Activated CD4-positive, alpha-beta T cell treated with anti-CD3 and anti-CD28 coated beads for 4 hours (primary cell): ENCODE measurements at regions not wholly inside any gene's neighbourhood (a gene's known extent, or its start where the extent isn't known, plus 50 kb on each side); places are given as distances from the start of the nearest gene placed in this dataset.
"Not testable (repeated sequence)": the region's sequence is repeated elsewhere in the genome, so short reads cannot be mapped to it uniquely, and the experiment has no call there.

Experiments used
- DNase-seq, 2 donors: peaks; one replicate each; pipeline ENCODE4 v3.0.0-alpha.2; 2020

DNA sequence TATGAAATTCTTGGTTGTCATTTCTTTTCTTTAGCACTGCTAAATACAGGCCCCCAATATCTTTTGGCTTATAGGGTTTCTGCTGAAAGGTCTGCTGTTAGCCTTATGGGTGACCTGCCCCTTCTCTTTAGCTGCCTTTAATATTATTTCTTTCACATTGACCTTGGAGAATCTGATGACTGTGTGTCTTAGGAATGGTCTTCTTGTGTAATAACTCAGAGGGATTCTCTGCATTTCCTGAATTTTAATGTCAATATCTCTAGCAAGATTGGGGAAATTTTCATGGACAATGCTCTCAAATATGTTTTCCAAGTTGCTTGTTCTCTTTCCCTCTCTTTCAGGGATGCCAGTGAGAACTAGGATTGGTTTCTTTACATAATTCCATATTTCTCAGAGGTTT lies 292.4 kb downstream of the SLC7A11 start:
- DNase-seq = no peak

DNA sequence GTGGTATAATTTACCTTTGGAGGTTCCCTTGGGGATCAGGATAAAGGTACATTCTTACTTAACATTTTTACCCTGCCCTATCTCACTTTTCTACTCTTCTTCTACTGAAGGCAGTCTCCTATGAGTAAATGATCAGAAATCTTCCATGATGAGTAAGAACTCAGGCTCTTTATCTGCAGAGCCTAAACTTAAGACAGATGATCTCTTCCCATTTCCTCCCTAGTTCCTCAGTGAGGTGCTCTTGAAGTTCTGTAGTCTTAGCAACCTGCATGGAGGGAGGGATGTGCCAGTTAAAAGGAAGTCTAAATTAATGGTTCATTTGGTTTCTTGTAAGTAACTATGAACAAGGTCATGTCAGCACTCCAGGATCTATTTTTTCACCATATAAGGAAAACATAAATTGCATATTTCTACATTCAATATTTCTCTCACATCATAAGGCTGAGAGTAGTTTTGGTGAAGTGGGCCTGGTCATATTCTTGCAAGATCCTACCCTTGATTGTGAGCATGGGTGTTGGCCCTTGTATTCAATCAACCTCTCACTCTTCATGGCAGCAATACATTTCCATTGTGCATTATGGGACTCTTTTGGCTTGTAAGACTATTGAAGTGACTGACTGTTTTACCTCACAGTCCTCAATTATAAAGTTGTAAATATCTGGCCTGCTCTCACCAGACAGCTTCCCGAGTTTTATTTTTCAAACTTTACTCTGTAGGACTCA lies 295.5 kb downstream of the SLC7A11 start:
- no peak for DNase-seq

DNA sequence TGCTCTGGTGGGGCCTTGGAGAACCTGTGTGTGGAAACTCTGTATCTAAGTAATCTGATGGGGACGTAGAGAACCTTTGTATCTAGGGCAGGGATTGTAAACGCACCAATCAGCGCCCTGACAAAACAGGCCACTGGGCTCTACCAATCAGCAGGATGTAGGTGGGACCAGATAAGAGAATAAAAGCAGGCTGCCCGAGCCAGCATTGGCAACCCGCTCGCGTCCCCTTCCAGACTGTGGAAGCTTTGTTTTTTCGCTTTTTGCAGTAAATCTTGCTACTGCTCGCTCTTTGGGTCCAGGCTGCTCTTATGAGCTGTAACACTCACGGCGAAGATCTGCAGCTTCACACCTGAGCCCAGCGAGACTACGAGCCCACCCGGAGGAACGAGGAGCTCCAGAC lies 299.3 kb downstream of the SLC7A11 start:
- not testable (repeated sequence) for DNase-seq

- DNase-seq = not testable (repeated sequence)
Observed at GRCh38 chr4:137942015-137942515, 300.1 kb downstream of the SLC7A11 start.

DNA sequence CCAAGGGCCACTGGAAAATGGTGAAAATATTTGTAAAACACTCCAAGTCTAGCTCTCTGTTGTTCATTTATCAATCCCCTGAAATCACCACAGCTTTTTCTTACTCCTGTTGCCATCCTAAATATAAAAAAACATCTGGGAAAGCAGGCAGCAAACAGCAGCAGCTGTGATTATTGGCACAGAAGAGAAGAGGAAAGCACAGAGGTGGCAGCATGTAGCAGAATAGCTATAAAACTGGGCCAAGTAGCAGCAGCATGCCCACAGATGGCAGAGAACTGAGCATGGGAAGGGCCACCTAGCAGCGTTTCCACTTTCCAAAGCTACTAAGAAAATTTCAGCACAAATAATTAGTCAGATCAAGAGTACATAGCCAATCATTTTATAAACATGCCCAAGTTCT lies 307.2 kb downstream of the SLC7A11 start:
- DNase-seq = no peak

DNA sequence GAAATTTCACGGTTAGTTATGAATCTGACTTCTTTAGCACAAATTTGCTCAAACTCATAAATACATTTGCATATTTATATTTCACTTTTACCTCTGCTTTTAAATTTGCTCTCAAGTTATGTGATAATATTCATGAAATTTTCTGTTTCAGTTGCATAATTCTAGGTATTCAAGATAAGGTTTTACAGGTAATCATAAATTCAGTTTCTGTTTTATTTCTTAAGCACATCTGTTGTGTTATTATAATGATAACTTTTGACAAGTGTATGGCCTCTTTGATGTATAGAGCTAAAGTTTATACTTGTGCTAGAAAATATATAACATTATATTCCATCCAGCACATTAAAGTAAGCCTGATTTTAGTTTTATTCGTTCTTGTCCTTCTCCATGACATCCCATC lies 308.1 kb downstream of the SLC7A11 start:
- no peak for DNase-seq

DNA sequence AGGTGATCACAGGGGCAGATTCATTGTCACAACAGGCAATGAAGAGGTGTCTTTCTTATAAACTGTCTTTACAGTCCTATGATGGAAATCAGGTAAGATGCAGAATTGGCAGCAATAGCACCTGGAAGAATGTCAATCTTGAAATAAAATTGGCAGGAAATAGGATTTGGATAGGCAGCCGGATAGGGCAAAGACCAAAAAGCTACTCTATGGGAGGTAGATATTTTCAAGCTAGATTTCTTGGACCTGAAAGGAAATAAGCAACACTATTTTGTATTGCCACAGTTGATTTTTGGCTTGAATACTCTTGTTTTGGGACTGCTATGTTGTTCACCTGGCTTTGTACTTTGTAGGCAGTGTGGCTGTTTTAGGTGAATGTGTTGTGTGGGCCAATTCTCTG lies 314.2 kb downstream of the SLC7A11 start:
- no peak for DNase-seq

- no peak for DNase-seq
Observed at GRCh38 chr4:137923494-137923893, 318.7 kb downstream of the SLC7A11 start.

DNA sequence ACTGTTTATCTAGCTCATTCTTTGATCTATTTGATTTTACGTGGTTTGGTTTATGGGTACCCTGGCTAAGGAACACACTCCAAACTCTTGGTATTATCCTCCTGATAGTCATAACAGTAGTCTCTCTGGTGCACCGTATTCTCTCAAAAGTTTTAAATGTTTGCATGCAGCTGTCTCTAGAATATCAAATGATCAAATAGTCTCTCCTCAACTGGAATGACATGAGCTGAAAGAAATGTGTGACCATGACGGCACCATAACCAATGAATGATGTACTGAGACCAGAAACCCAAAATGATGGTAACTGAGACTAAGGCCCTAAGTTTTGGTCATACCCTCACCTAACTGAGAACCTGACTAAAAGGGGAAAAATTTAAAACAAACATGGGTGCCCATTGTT lies 319.4 kb downstream of the SLC7A11 start:
- DNase-seq = no peak

DNA sequence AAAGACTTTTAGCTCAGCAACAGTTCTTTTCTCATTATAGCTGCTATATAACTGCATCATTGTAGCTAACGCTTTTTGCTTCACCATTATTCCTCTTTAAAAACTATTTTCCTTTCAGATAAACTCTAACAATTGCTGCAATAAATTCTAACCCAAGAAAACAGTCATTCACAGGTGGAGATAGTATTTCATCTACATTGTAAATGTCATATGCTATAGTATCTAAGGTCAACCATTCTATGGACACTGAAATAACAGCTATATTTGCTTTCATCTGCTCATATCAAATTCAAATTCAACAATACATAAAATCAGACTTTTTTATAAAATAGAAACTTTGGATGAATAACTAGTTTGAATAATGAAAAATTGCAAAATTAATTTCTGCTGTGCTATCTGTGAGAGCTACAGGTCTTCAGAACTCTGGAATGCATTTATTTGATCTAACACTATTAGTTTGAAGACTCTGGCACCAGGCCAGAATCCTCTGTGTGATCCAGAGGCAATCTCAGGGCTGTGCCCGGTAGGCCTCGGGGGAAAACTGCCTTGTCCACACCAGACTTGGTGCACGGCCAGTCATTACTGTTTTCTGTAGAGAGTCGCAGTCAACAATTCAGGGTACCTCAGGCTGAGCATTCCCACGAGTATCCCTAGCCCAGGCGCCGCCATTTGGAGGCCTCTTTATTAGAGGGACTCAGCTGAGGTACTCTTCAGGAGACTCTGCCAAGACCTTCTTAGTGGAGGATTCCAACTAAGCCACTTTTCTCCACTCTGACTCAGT lies 332.4 kb downstream of the SLC7A11 start:
- DNase-seq = no peak

- no peak for DNase-seq
Observed at GRCh38 chr4:137905930-137906329, 336.2 kb downstream of the SLC7A11 start.

GRCh38 chr4:137901114-137901513 lies 341.0 kb downstream of the SLC7A11 start:
- no peak for DNase-seq

DNA sequence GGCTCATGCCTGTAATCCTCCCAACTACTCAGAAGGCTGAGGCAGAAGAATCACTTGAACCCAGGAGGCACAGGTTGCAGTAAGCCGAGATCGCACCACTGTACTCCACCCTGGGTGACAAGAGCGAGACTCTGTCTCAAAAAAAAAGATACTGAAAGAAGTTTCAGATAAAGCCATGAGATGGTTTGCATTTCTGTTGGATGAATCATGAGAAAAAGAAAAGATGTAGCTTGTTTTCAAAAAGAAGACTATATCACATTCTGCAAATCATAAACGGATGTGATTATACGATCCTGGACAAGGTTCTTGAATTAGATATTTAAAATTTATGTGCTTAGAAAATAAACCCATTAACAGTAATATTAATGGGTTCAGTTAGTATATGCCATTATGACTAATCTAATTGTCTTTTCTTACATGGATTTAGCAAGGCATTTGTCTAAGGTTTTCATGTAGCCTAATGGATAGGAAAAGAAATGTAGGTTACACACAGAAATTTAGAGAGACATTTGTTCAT lies 345.9 kb downstream of the SLC7A11 start:
- no peak for DNase-seq

DNA sequence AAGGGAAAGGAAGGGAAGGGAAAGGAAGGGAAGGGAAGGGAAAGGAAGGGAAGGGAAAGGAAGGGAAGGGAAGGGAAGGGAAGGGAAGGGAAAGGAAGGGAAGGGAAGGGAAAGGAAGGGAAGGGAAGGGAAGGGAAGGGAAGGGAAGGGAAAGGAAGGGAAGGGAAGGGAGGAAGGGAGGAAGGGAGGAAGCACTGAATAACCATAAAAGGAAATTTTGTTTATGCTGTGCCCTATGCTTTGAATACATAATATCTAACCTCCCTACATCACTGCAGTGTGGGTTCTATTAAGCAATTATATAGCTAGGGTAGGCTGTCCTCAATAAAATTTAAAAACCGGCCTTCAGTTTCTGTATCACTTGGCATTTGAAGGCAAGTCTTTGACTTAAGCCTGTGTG lies 346.6 kb downstream of the SLC7A11 start:
- DNase-seq = not testable (repeated sequence)

DNA sequence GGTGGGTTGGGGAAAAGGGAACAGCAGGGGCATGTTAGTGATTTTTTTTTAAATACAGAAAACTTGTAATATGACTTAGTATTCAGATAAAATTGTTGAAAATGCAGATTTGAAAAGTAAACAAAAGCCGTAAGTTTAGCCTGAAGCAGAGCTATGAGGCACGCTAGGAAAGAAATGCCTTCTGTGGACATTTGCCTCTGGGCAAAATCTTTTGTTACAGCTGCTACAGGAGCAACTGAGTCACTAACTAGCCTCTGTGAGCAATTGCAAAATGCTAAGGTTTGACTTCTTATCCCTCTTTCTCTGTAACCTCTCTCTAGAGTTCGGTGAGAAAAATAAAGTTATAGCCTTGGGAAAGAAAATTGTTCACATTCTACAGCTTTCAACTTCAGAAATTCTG lies 350.0 kb downstream of the SLC7A11 start:
- no peak for DNase-seq

DNA sequence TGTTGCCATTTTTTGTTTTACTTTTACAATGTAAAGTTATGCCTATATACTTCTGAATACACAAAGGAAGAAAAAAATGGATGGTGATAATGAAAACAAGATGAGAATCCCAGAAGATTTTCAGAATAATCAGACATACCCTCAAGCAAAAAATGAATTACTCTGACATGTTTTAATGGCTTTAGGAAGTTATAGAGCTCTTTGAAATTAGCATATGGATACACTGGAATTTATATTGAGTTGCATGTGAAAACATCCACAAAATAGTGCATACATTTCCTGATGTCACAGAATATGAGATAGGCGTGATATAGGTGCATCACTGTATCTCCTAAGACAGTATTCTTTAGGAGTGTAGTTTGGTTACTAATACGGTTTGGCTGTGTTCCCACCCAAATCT lies 351.3 kb downstream of the SLC7A11 start:
- no peak for DNase-seq

- no peak for DNase-seq
Observed at GRCh38 chr4:137881641-137882040, 349.3 kb upstream of the PCDH18 start.

DNA sequence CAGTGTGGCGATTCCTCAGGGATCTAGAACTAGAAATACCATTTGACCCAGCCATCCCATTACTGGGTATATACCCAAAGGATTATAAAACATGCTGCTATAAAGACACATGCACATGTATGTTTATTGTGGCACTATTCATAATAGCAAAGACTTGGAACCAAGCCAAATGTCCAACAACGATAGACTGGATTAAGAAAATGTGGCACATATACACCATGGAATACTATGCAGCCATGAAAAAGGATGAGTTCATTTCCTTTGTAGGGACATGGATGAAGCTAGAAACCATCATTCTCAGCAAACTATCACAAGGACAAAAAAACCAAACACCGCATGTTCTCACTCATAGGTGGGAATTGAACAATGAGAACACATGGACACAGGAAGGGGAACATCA lies 335.8 kb upstream of the PCDH18 start:
- DNase-seq = not testable (repeated sequence)

- DNase-seq = no peak
Observed at GRCh38 chr4:137866671-137867070, 334.4 kb upstream of the PCDH18 start.

GRCh38 chr4:137861682-137862081 lies 329.4 kb upstream of the PCDH18 start:
- no peak for DNase-seq

GRCh38 chr4:137853424-137853823 lies 321.1 kb upstream of the PCDH18 start:
- no peak for DNase-seq

- DNase-seq = no peak
Observed at GRCh38 chr4:137852326-137852725, 320.0 kb upstream of the PCDH18 start.

DNA sequence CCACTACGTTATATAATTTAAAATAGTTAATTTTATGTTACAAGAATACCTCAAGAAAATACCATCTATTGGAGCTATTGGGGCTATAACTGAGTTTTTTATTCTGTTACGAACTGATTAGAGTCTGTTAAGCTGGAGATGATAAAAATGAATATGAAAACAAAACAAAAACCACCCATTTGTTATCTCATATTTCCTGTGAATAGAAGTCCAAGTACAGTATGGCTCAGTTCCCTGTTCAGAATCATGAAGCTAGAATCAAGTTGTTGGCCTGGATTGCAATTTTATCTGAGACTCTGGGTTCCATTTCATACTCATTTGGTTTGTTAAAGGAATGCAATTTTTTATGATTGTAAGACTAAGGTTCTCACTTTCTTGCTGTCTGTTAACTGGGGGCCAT lies 319.1 kb upstream of the PCDH18 start:
- no peak for DNase-seq

DNA sequence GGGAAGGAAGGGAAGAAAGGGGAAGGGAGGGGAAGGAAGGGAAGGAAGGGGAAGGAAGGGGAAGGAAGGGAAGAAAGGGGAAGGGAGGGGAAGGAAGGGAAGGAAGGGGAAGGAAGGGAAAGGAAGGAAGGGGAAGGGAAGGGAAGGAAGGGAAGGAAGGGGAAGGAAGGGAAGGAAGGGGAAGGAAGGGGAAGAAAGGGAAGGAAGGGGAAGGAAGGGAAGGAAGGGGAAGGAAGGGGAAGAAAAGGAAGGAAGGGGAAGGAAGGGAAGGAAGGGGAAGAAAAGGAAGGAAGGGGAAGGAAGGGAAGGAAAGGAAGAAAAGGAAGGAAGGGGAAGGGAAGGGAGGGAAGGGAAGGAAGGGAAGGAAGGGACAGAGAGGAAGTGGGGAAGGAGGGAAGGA lies 295.7 kb upstream of the PCDH18 start:
- DNase-seq = not testable (repeated sequence)
